ENCODE measurements at regions not wholly inside any gene's neighbourhood (a gene's known extent, or its start where the extent isn't known, plus 50 kb on each side); places are given as distances from the start of the nearest gene placed in this dataset.

DNA sequence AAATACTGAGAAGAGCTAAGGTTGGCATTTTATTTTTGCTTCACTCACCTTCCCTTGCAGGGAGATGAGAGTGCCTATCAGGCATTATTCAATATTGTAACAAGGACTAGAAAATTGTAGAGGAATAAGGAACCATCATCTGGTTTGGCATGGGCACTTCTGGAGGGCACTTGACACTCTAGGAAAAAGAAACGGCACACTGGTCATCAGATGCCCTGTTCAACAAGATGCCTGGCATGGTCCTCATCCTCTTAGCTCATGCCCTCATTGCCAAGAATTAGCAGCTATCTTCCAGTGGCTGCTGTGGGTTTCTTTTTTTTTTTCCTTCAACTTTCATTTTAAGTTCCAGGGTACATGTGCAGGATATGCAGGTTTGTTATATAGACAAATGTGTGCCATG is 95.1 kb upstream of the ESRRG start:
- no peak for DNase-seq (ENCODE audit: low read depth)

DNA sequence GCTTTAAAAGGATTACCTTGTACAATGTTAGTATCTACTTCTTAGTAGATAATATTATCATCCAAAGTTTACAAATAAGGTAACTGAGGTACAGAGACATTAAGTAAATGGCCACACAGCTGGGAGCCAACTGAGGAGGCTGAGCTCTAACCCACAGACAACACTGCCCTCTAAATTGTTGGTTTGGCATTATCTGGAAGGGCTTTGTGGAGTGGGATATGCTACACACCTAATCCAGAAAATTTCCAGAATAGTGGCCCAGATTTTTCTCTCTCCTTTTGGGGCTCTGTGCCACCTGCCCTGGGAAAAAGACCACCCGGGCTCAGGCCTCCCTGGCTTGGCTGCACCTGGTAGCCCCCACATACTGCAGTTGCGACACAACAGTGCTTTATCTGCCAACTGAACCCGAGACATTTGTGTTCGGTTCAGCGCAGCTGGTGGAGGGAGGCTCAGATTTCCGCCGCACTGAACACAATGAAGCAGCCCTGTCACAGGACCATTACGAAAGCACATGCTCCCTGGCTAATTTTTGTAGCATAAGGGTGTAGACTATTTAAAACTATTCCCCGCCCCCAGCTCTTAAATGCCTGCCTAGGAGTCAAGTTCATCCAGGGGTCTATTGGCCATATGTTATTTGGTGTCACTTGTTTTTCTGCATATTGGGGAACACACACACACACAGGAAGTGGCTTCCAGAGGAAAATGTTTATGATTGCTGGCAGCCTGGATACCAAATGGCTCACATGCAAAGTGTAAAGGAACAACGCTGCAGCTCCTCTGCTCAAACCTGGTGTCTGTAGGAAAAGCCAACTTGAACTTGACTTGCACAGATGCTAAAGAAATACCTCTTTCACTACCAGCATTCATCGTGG is 92.3 kb upstream of the ESRRG start:
- DNase-seq (ENCODE audit: low read depth): peak; percentile 48

DNA sequence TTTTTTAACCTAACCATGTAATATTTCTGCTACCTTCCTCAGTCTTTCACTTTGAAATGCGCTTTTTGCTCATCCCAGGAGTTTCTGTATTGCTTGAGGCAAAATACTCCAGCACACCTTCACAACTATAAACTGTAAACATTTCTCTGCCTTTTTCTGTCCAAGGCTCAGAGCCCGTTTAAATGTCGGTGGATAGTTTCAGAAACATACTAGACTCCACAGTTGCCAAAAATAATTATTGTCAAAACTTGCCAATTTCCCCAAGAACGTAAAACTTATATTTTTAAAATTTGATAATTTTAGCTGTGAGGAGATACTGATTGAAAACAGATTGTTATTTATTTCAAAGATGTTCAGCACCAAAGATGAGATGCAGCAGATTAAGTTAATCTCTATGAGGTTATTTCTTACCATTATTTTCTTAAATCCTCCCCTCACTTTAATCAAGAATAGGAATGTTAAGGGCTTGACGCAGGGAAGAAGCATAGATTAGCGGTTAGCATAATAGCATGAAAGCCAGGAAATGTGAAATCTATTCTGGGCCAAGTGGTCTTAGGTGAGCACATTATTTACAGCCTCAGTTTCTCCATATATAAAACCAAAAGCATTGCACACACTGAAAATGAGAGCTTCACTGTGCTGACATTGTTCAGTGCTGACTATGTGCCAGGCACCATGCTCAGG is 91.5 kb upstream of the ESRRG start:
- peak; percentile 2 for DNase-seq (ENCODE audit: low read depth)

DNA sequence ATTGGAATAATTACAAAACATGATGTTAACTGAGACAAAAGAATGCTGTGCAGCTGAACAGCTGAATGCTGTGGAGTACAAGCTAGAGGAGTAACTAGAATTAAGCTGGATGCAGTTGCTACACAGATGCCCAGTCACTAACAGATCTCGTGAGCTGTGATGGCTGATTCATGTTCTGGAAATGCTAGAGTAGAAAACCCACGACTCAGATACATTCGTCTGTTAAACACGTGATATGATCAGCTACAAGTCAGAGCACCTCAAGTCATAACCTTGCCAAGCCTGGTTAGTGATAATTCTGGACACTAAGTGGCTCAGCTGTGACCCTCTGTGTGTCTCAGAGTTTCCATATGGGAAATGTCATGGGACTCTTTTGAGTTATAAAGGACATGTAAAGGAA is 89.7 kb upstream of the ESRRG start:
- DNase-seq (ENCODE audit: low read depth): peak; percentile 25

DNA sequence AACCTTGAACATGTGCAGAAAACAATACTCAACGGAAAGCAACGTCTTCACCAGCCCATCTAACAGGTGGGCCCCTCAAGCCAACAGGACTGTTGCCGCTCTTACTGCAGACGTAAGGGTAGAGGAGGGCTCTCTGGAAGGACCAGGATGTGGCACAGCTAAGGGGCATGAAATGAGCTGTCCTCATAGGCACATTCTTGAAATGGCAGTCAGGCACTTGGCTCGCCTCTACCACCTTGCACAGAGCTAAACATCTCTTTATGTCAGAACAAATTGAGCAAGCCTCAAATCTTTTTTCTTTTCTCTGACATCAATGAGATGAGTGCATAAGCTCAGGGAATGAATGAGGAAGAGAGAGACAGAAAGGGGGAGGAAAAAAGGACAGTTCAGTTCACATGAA is 86.4 kb upstream of the ESRRG start:
- DNase-seq (ENCODE audit: low read depth): no peak

DNA sequence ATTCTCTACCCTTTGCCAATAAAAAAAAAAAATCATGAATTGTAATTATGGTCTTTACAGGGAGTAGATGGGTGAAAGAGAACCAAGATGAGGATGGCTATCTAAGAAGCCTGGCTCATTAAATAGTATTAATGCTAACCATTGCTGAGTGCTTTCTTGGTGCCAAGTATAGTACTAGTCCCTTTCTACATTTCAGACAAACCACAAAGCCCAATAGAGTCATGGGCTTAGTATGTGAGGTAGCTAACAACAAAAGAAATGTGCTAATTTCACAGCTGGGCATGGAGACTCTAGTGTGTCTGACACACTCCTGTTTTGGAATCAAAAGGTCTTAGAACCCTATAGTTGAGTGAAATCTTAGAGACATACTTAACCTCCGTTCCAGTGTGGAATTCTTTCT is 84.5 kb upstream of the ESRRG start:
- peak; percentile 15 for DNase-seq (ENCODE audit: low read depth)

DNA sequence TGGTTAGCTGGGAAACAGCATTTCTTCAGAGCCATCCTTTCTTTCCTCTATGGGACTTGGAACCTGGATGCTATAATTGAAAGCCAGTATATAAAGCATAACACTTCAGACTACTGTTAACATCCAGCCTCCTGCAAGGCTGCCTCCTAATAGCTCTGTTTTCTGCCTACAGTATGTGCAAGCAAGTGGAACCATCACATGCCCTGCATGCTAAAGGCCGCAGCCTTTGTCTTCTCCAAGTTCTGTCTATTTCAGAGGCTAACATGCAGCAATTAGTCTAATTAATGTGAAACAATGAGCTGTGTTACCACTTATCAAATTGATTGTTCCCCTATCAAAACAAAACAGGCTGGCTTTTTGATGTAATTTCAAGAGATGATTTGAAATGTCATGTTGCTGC is 82.7 kb upstream of the ESRRG start:
- no peak for DNase-seq (ENCODE audit: low read depth)

DNA sequence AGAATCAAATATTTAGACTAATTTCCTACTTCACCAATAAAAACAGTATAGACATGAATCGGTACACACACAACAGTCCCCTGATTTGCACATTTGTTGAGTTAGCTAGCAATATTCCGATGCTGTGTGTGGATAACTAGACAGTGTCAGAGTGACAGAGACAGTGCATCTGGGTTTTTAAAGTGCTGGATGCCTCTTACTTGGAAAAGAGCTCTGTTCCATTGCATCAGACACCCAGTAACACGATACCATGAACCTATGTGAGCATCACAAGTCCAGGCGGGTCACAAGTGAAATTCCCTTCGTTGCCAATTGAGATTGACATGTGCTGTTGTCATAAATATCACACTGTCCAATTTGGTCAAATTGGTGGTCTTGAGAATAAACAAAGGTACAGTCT is 82.0 kb upstream of the ESRRG start:
- DNase-seq (ENCODE audit: low read depth): no peak

DNA sequence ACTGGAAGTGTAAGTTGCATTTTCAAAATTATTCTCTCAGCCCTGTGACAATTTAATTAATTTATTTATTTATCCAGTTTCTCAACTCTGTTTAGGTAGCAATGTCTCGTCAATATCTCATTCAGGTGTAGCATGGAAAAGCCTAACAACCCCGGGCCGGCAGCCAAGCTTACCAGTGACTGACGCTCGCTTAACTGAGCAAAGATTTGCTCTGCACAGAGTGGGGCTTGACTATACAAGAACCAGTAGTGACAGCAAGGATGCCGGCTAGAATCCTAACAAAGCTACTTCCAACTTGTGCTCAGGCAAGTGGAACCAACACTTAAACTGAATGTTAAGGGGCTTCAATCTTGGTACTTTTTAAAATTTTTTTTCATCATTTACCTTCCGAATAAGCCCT is 80.9 kb upstream of the ESRRG start:
- DNase-seq (ENCODE audit: low read depth): no peak

DNA sequence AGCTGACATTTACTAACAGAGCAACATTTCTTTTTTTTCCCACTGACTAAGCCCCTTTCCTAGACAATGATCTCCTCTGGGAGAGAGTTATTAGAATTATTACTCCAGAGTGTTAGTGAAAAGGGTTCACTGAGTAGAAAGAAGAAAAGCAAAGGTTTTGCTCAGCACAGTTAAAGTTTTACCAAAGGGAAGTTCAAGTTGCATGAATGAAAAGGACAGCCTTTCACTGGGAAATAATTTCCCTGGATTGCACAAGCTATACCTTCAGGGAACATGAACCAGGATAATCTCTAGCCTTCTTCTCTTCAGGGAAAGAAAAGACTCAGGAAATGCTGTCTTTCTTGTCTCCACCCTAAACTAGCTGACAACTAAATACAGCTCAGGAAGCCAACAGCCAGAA is 71.4 kb upstream of the ESRRG start:
- no peak for DNase-seq (ENCODE audit: low read depth)

DNA sequence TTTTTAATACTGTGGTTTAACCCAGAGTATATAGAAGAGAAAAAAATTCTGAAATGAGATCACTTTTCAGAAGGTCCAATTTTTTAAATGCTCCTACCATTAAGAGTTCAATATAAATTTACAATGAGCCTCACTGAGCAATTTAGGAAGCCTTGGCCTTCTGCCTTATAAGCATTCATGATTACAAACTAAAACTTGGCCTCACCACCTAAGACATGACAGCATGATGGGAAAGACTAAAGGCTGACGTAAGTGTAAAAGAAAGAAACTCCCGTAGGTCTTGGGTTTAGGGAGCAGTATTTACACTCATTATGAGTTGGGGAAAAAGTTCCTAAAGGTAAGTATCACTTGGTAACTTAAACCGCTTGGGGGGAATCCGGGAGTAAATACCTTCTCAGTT is 70.7 kb upstream of the ESRRG start:
- DNase-seq (ENCODE audit: low read depth): no peak

DNA sequence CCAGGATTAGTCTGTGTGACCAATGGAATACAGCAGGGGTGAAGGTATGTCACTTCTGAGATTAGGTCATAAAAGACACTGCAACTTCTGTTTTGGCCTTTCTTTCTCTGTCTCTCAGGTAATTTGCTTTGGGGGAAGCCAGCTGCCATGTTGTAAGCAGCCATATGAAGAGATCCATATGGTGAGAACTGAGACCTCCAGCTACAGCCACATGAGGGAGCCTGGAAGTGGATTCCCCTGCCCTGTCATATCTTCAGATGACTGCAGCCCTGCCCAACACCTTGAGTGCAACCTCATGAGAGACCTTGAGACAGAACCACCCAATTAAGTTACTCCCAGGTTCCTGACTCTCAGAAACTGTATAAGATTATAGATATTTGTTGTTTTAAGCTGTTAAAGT is 70.1 kb upstream of the ESRRG start:
- no peak for DNase-seq (ENCODE audit: low read depth)

DNA sequence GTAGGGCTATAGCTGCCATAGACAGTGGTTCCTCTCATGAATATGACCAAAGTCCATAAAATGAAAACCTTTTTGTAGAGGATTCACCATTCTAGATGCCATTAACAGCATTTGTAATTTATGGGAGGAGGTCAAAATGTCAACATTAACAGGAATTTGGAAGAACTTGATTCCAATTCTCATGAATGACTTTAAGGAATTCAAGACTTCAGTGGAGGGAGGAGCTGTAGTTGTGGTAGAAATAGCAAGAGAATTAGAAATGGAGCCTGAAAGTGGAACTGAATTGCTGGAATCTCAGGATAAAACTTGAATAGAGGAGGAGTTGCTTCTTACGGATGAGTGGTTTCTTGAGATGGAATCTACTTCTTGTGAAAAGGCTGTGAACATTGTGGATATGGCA is 65.4 kb upstream of the ESRRG start:
- no peak for DNase-seq (ENCODE audit: low read depth)

DNA sequence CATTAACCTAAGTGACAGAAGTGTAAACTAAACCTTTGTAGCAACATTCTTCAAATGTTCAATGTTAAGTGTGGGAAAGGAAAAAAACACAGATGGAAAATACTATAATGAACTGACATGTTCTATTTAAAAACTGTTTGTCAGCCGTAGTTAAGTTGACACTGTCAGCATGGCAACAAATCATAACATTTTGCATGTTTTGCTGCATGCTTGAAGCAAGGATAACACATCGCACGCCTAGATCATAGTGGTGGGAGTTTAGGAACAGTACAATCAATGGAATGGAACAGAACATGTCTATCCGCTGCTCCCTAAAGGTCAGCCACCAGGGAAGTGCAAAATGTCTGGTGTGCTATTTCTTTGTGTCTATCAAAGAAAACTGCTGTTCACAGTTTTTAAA is 62.5 kb upstream of the ESRRG start:
- no peak for DNase-seq (ENCODE audit: low read depth)

DNA sequence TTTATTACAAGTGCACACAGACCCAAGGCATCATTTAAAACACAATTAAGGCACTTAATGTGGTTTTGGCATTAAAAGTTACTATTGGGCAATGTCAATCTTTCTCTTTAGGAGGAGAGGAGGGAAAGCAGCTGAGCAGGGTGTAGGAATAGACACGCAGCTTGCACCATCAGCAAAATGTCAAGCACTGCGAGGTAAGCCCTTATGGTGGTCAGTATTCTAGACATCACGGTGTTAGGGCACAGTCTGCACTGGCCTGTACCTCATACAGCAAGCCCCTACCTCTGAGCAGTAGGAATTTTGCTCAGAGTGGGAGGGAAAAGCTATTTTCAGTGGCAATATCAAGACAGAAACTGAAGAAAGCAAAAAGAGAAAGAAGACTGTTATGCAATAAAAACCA is 62.0 kb upstream of the ESRRG start:
- no peak for DNase-seq (ENCODE audit: low read depth)

DNA sequence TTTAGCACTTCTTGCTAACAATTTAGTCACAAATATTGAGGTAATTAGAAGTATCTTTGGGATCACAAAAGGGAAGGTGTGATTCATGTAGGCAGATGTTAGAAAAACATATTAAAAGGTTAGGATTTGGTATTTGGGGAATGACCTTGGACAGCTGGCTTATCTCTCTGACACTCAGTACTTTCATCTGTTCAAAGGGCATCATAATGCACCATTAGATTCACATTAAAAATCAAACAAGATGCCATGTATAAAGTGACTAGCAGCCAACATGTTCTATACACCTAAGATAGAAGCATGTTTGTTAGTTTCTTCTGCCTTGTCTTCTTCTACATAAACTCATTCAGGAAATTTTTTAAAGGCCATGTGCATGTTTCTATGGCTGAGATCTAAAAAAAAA is 56.5 kb upstream of the ESRRG start:
- no peak for DNase-seq (ENCODE audit: low read depth)

DNA sequence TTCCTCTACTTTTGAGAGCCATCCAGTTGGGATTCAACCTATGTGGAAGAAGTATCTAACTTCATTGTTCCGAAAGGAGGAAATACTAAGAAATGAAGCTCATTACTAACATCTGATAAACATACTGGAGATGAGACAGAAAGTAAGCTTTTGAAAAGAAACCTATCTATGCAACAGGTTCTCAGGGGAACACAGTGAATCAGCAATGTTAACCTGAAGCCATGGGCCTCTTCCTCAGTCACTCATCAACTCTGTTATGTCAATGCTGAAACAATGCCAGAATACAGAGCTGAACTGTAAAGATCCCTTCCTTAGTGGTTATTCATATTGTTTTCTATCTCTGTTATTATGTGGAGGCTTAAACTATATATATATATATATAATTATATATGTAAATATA is 55.5 kb upstream of the ESRRG start:
- no peak for DNase-seq (ENCODE audit: low read depth)

DNA sequence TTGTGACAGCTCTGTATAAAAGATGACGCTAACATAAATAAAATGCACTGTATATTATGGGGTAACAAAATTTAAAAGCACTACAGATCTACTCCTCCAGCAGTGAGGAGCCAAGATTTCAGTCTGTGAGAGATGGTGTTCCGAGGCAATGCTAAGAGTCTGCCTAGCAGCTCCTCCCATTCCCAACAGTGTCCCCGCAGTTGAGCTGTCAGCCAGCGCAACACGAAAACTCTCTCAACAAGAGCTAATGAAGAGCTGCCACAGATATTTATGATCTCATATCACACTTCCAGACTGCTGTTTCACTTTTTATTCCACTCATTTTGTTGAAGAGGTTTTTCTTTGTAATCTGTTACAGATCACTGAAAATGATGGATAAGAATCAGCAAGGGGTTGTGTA is 53.9 kb upstream of the ESRRG start:
- DNase-seq (ENCODE audit: low read depth): no peak
